GM10248 (cell line): ENCODE measurements at regions not wholly inside any gene's neighbourhood (a gene's known extent, or its start where the extent isn't known, plus 50 kb on each side); places are given as distances from the start of the nearest gene placed in this dataset.

Experiments used
- CTCF ChIA-PET: fragments of 300-600 bp; sonication (Branson Sonifier 250); formaldehyde crosslinking; extraction: SDS; loops from one replicate; lab custom pipeline; 2021; ENCODE audit warnings: antibody characterized with exemption; lab: Yijun Ruan, JAX
- POLR2A ChIA-PET: fragments of 350-650 bp; sonication (Branson Sonifier 250); formaldehyde crosslinking; extraction: SDS; loops from one replicate; lab custom pipeline; 2020; ENCODE audit warnings: antibody characterized with exemption; lab: Yijun Ruan, JAX
- DNase-seq: peaks from one replicate; pipeline ENCODE4 v3.0.0; 2012; ENCODE audit errors: extremely low spot score
- CTCF ChIP-seq: IDR thresholded peaks from 2 replicates; pipeline ENCODE4 v1.5.1; 2012; ENCODE audit warnings: mild to moderate bottlenecking, low read depth; ENCODE audit errors: extremely low read depth, missing control alignments, control extremely low read depth

GRCh38 chr12:92563819-92564218 lies 139.0 kb upstream of the PLEKHG7 start:
- DNase-seq: no peak
- TF ChIP-seq CTCF: no peak
- ChIA-PET CTCF (interaction anchor here (0.8 to 2.8 kb wide), 16 partner anchors 8 to 1182 kb away, joined by 3 to 9 read pairs (median 5); partner anchors contain the start of gene BTG1), POLR2A (interaction anchor here (2.6 kb wide), 1 partner anchor 418 kb away, joined by 18 read pairs; the partner anchor contains the start of gene BTG1)

- ChIA-PET CTCF (interaction anchor here (0.9 to 2.8 kb wide), 10 partner anchors 8 to 1180 kb away, joined by 3 to 9 read pairs (median 5); partner anchors contain the start of gene BTG1), POLR2A (interaction anchor here (1.2 to 2.6 kb wide), 2 partner anchors 417 to 418 kb away, joined by 5 to 18 read pairs; partner anchors contain the start of gene BTG1)
- TF ChIP-seq CTCF: no peak
- no peak for DNase-seq
Measured at GRCh38 chr12:92562063-92562734, 140.6 kb upstream of the PLEKHG7 start.

- TF ChIP-seq CTCF: no peak
- DNase-seq: no peak
- POLR2A ChIA-PET: no interaction called here
Measured at GRCh38 chr12:92561543-92561899, 141.3 kb upstream of the PLEKHG7 start.

GRCh38 chr12:92560713-92561542 lies 141.9 kb upstream of the PLEKHG7 start:
- DNase-seq: no peak

More at GRCh38 chr12:92561543-92561899, 141.3 kb upstream of the PLEKHG7 start:
- CTCF ChIA-PET: interaction anchor here (0.9 to 6.1 kb wide), 6 partner anchors 7 to 417 kb away, joined by 3 to 38 read pairs (median 3); no protein-coding TSS in a partner anchor

GRCh38 chr12:92558806-92559205 lies 144.0 kb upstream of the PLEKHG7 start:
- no peak for DNase-seq
- ChIA-PET POLR2A (no interaction called here), CTCF (interaction anchor here (1.0 to 6.1 kb wide), 2 partner anchors 10 to 196 kb away, joined by 3 to 38 read pairs; no protein-coding TSS in a partner anchor)

More at GRCh38 chr12:92560713-92561542, 141.9 kb upstream of the PLEKHG7 start:
- ChIA-PET CTCF (interaction anchor here (0.9 to 6.1 kb wide), 6 partner anchors 8 to 416 kb away, joined by 3 to 38 read pairs (median 3); no protein-coding TSS in a partner anchor), POLR2A (no interaction called here)
- TF ChIP-seq CTCF: no peak

More at GRCh38 chr12:92558806-92559205, 144.0 kb upstream of the PLEKHG7 start:
- TF ChIP-seq CTCF: no peak
